ENCODE measurements at regions not wholly inside any gene's neighbourhood (a gene's known extent, or its start where the extent isn't known, plus 50 kb on each side); places are given as distances from the start of the nearest gene placed in this dataset.

- no peak for DNase-seq (ENCODE audit: low read depth in 1 of 2, low spot score in 1 of 2)
Measured at GRCh38 chr13:84497613-84498012, 615.3 kb upstream of the SLITRK1 start.

GRCh38 chr13:84491952-84492351 is 609.7 kb upstream of the SLITRK1 start:
- no peak for DNase-seq (ENCODE audit: low read depth in 1 of 2, low spot score in 1 of 2)

GRCh38 chr13:84487752-84488151 is 605.5 kb upstream of the SLITRK1 start:
- no peak for DNase-seq (ENCODE audit: low read depth in 1 of 2, low spot score in 1 of 2)

GRCh38 chr13:84481958-84482357 is 599.7 kb upstream of the SLITRK1 start:
- DNase-seq (ENCODE audit: low read depth in 1 of 2, low spot score in 1 of 2), result no peak

GRCh38 chr13:84479656-84480055 is 597.4 kb upstream of the SLITRK1 start:
- no peak for DNase-seq (ENCODE audit: low read depth in 1 of 2, low spot score in 1 of 2)

GRCh38 chr13:84470528-84470927 is 588.3 kb upstream of the SLITRK1 start:
- DNase-seq (ENCODE audit: low read depth in 1 of 2, low spot score in 1 of 2), result no peak

- no peak for DNase-seq (ENCODE audit: low read depth in 1 of 2, low spot score in 1 of 2)
Measured at GRCh38 chr13:84466461-84466860, 584.2 kb upstream of the SLITRK1 start.

GRCh38 chr13:84460989-84461388 is 578.7 kb upstream of the SLITRK1 start:
- no peak for DNase-seq (ENCODE audit: low read depth in 1 of 2, low spot score in 1 of 2)

- DNase-seq (ENCODE audit: low read depth in 1 of 2, low spot score in 1 of 2), result no peak
Measured at GRCh38 chr13:84455143-84455905, 573.0 kb upstream of the SLITRK1 start.

- DNase-seq (ENCODE audit: low read depth in 1 of 2, low spot score in 1 of 2), result no peak
Measured at GRCh38 chr13:84447640-84447978, 565.3 kb upstream of the SLITRK1 start.

- DNase-seq (ENCODE audit: low read depth in 1 of 2, low spot score in 1 of 2), result no peak
Measured at GRCh38 chr13:84446972-84447639, 564.8 kb upstream of the SLITRK1 start.

- no peak for DNase-seq (ENCODE audit: low read depth in 1 of 2, low spot score in 1 of 2)
Measured at GRCh38 chr13:84445776-84446175, 563.5 kb upstream of the SLITRK1 start.

GRCh38 chr13:84443463-84443862 is 561.2 kb upstream of the SLITRK1 start:
- DNase-seq (ENCODE audit: low read depth in 1 of 2, low spot score in 1 of 2), result no peak

- no peak for DNase-seq (ENCODE audit: low read depth in 1 of 2, low spot score in 1 of 2)
Measured at GRCh38 chr13:84439108-84439507, 556.8 kb upstream of the SLITRK1 start.

GRCh38 chr13:84433024-84433423 is 550.8 kb upstream of the SLITRK1 start:
- no peak for DNase-seq (ENCODE audit: low read depth in 1 of 2, low spot score in 1 of 2)

- DNase-seq (ENCODE audit: low read depth in 1 of 2, low spot score in 1 of 2), result no peak
Measured at GRCh38 chr13:84431646-84432045, 549.4 kb upstream of the SLITRK1 start.

GRCh38 chr13:84430446-84430845 is 548.2 kb upstream of the SLITRK1 start:
- DNase-seq (ENCODE audit: low read depth in 1 of 2, low spot score in 1 of 2), result no peak

GRCh38 chr13:84430015-84430414 is 547.7 kb upstream of the SLITRK1 start:
- no peak for DNase-seq (ENCODE audit: low read depth in 1 of 2, low spot score in 1 of 2)

- DNase-seq (ENCODE audit: low read depth in 1 of 2, low spot score in 1 of 2), result no peak
Measured at GRCh38 chr13:84418041-84418440, 535.8 kb upstream of the SLITRK1 start.

- DNase-seq (ENCODE audit: low read depth in 1 of 2, low spot score in 1 of 2), result no peak
Measured at GRCh38 chr13:84417416-84417815, 535.1 kb upstream of the SLITRK1 start.

GRCh38 chr13:84413016-84413415 is 530.7 kb upstream of the SLITRK1 start:
- DNase-seq (ENCODE audit: low read depth in 1 of 2, low spot score in 1 of 2), result no peak

GRCh38 chr13:84405286-84405685 is 523.0 kb upstream of the SLITRK1 start:
- no peak for DNase-seq (ENCODE audit: low read depth in 1 of 2, low spot score in 1 of 2)

GRCh38 chr13:84400706-84401105 is 518.4 kb upstream of the SLITRK1 start:
- DNase-seq (ENCODE audit: low read depth in 1 of 2, low spot score in 1 of 2), result no peak
